ENCODE measurements at regions not wholly inside any gene's neighbourhood (a gene's known extent, or its start where the extent isn't known, plus 50 kb on each side); places are given as distances from the start of the nearest gene placed in this dataset.

- DNase-seq = no peak
These were observed 112.6 kb downstream of the CDC5L start for GRCh38 chr6:44500074-44500473.

DNA sequence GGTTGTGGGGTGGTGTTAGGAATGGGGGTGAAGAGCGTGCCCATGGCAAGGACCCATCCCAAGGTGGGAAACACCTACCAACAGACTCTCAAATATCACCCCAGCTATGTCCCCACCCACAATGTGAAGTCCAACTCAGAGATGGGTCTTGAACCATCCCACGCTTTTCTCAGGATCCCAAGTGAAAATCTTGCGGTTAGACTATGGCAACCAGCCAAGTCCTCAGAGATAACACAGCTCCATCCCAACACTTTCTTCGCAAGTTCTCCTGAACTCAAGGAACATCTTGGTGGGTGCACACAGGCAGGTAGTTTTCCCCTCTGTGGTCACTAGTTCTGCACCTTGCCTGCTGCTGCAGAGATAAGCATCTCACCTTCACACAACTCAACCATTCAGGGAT lies 116.0 kb downstream of the CDC5L start:
- DNase-seq = no peak

DNA sequence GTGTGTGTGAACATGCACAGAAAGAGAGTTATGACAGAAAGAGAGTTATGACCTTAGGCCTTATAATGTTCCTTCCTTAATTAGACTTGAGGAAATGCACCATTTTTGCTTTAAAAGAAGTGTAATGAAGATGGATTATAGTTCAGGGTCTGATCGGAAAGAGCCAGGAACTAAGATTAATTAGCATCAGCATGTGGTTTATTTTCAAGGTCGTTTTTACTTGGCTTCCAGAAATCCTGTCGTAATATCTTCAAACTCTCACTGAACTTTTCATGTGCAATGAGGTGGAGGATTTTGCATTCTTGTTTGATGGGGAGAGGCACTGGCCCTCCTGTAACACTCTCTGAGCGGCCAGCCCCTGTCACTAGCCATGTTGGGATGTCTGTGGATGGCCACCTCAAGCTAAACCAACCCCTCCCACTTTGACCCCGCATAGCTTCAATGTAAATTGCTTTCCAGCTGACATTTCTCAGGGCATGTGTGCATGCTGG lies 116.8 kb downstream of the CDC5L start:
- DNase-seq = no peak

GRCh38 chr6:44505751-44506150 lies 118.2 kb downstream of the CDC5L start:
- DNase-seq = no peak

DNA sequence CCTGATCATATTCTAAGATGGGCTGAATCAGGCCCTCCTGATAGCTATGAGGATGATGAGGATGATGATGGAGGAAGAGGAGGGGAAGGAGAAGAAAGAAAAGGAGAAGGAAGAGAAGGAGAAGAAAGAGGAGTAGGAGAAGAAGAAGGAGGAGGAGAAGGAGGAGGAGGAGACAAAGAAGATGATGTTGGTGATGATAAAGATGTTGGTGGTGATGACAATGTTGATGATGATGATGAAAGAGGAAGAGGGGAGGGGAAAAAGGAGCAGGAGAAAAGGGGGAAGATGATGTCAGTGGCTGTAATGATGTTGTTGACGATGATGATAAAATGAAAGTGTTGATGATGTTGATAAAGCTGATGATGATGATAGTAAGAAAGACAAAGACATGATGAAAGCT lies 119.5 kb downstream of the CDC5L start:
- DNase-seq = no peak

GRCh38 chr6:44508646-44509045 lies 121.1 kb downstream of the CDC5L start:
- no peak for DNase-seq

DNA sequence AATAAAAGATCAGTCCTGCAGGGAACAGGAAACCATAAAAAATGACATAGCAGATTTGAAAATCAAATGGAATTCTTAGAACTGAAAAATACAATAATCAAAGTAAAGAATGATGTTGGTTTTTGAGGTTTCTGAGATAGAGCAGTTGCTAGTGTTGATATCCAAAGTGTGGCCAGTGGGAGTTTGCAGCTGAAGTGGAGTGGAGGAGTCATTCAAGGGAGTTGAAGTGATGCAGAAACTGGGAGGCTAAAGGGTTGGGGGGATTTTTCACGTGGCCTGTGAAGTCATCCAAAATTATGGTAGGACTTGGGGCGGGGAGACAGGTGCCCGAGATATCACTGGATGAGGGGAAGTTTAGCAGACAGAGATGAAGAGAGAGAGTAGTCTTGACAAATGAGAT lies 123.6 kb downstream of the CDC5L start:
- DNase-seq = no peak

GRCh38 chr6:44512868-44513741 lies 125.6 kb downstream of the CDC5L start:
- DNase-seq = peak; percentile 21

DNA sequence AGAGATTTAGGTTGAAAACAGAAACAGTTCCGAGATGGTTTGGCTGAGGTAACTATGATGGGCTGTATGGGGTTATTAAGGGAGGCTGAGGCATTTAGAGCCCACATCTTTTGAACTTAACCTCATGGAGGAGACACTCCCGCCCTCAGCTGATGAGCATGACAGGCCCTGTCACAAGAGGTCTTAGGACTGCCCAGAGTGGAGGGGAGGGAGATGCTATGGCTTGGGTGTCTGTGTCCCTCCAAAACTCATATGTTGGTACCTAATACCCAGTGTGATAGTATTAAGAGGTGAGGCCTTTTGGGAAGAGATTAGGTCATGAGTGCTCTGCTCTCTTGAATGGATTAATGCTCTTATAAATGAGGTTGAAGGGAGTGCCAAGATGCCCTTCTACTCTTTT lies 126.6 kb downstream of the CDC5L start:
- DNase-seq = no peak

DNA sequence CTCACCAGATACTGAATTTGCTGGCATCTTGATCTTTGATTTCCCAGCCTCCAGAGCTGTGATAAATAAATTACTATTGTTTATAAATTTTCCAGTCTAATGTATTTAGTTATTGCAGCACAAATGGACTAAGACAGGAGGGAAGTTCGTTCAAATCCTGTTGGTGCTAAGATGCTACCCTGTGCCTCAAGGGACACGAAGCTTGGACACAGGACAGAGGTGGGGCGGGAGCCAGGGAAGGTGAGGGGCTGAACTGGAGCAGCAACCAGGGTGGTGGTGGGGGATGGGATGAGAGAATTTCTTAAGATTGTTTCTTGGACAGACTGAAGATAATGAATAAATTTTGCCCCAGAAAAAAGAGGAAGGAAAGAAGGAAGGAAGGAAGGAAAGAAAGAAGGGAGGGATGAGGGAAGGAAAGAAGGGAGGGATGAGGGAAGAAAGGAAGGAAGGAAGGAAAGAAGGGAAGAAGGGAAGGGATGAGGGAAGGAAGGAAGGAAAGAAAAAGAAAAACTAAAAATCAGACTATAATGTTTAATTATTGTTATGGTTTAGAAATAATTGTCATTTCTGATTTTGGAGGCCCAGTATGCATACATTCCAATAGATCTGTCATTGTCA lies 127.2 kb downstream of the CDC5L start:
- no peak for DNase-seq

- DNase-seq = no peak
These were observed 135.4 kb downstream of the CDC5L start for GRCh38 chr6:44522871-44523270.

GRCh38 chr6:44524476-44525227 lies 137.1 kb downstream of the CDC5L start:
- no peak for DNase-seq

GRCh38 chr6:44525761-44526351 lies 138.3 kb downstream of the CDC5L start:
- no peak for DNase-seq

- DNase-seq = no peak
These were observed 139.7 kb downstream of the CDC5L start for GRCh38 chr6:44527181-44527580.

- DNase-seq = no peak
These were observed 140.3 kb downstream of the CDC5L start for GRCh38 chr6:44527583-44528369.

DNA sequence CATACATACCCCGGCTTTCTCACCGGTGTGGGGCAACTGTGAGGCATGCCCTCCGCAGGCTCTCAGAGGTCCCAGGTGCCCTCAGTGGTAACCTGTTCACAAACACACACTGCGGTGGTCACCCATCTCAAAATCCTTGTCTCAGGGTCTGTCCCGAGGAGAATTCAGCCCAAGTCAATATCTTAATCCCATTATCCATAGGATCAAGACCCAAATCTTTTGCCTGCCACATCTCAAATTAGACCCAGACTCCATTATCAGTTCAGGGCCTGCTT lies 140.8 kb downstream of the CDC5L start:
- no peak for DNase-seq

DNA sequence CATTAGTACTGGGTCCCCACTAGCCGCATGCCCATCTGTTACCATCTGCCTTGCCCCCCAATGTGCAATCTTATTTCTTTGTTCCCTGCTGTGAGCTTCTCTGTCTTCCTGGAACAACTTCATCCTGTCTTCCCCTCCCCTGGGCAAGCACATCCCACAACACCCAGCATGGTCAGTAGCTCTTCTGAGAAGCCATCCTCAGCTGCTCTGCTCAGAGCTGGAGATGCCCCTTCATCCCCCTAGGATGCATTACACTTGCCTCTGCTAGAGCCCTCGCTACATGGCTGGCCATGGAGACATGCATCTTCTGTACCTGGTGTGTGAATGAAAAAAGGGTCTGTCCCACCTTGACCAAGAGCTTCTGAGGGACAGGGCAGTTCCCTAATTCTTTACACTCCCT lies 141.2 kb downstream of the CDC5L start:
- no peak for DNase-seq

GRCh38 chr6:44529146-44529905 lies 141.8 kb downstream of the CDC5L start:
- DNase-seq = peak; percentile 5

DNA sequence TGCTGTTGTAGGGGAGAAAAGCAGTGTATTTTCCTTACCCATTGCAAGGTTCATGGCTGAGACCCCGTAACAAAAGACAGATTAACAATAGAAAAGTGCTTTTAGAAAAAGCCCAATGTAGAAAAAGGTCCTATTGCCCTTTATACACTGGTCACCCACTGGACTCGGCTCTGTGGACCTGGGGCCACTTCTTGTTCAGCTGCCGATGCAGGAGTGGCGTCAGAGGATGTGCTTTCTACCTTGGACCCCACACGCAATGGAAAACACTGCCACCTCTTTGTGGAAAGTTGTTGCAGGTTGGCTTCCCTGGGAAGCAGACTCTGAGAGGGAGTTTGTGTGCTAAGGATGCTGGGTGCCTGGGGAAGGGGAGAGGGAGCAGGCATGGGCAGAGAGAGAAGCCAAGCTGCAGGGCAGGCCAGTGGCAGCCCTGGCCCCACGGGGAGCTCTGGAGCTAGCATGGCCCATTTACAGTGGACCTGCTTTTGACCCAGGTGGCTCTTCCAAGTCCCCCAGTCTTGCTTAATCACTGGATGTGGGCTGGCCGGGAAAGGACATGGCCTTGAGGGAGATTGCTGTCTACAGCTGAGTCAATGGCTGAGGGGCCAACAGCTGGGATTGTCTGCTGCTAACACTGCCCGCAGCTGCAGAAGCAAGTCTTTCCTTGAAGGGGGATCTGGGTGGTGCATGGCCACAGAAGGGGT lies 142.9 kb downstream of the CDC5L start:
- DNase-seq = no peak

- no peak for DNase-seq
These were observed 143.4 kb downstream of the CDC5L start for GRCh38 chr6:44530910-44531234.

All from tongue (tissue), 1 donor.